Heart right ventricle (tissue), 16 donors: ENCODE measurements at regions not wholly inside any gene's neighbourhood (a gene's known extent, or its start where the extent isn't known, plus 50 kb on each side); places are given as distances from the start of the nearest gene placed in this dataset.

Experiments
- ATAC-seq, 8 donors: fragments of 200-7000 bp; cut with Tn5 transposase; one replicate each; pipeline ENCODE4 v1.9.1; 2020; ENCODE audit warnings: mild to moderate bottlenecking in 8 of 8, moderate library complexity in 8 of 8, moderate number of reproducible peaks in 1 of 8
- DNase-seq, 2 donors: peaks; one replicate each; pipeline ENCODE4 v3.0.0-alpha.2; 2020
- H3K27ac ChIP-seq, 10 donors: fragments of 200-600 bp; sonication (generic) in 2 of 10; one replicate each; pipeline versions ENCODE4 v1.5.0 to v1.8.0; 2020 to 2022; ENCODE audit warnings: mild to moderate bottlenecking in 3 of 10
- H3K27me3 ChIP-seq, 7 donors: fragments of 200-600 bp; one replicate each; pipeline ENCODE4 v1.8.0; 2021 to 2022; ENCODE audit warnings: mild to moderate bottlenecking in 2 of 7
- H3K36me3 ChIP-seq, 9 donors: fragments of 200-600 bp; sonication (generic) in 1 of 9; one replicate each; pipeline versions ENCODE4 v1.5.0 to v1.8.0; 2020 to 2022; ENCODE audit warnings: mild to moderate bottlenecking in 2 of 9
- H3K4me1 ChIP-seq, 9 donors: fragments of 200-600 bp; sonication (generic) in 1 of 9; one replicate each; pipeline versions ENCODE4 v1.5.0 to v1.8.0; 2020 to 2022; ENCODE audit warnings: mild to moderate bottlenecking in 4 of 9
- H3K4me3 ChIP-seq, 10 donors: fragments of 200-600 bp; sonication (generic) in 2 of 10; one replicate each; pipeline versions ENCODE4 v1.5.0 to v1.8.0; 2020 to 2022; ENCODE audit warnings: mild to moderate bottlenecking in 7 of 10, moderate library complexity in 2 of 10
- H3K9me3 ChIP-seq, 11 donors: fragments of 200-600 bp in 10 of 11; sonication (generic) in 2 of 11; one replicate each; pipeline versions ENCODE4 v1.5.0 to v1.8.0; 2013 to 2022; ENCODE audit warnings: mild to moderate bottlenecking in 2 of 11, control low read depth in 1 of 11, moderate library complexity in 1 of 11
- WGBS, 2 donors: extraction: QIAGEN DNeasy Blood & Tissue Kit; methylation state at CpG; one replicate each; pipeline ENCODE4 v1.1.7; 2013; ENCODE audit warnings: inconsistent platforms in 1 of 2; 5-methylcytosine and 5-hydroxymethylcytosine counted together
- intact Hi-C, 10 donors: fragments of 100-400 bp; cut with DNase I; formaldehyde crosslinking; loops; one replicate each; pipeline versions ENCODE4 v1.11.1 to v1.14.2; 2022
- TF ChIP-seq, protein P1 (sequence below), 9 donors: fragments of 200-600 bp; sonication (generic) in 2 of 9; IDR thresholded peaks; one replicate each; pipeline versions ENCODE4 v1.5.0 to v1.8.0; 2021 to 2022; ENCODE audit warnings: antibody characterized with exemption in 9 of 9, mild to moderate bottlenecking in 5 of 9, moderate library complexity in 1 of 9
- donor health status: Arrhythmogenic right ventricular cardiomyopathy.
- donor health status: ischemic (EF 13 %, LVEDD 7.1; RV severe dilation, severe dysfunction).
- donor health status: healthy with polysubstance abuse.
- donor health status: DM: no; HTN: yes; CAD: no.
- donor health status: DM: no; HTN: no; CAD: no.
- donor health status: ischemic (EF 25% LVEDD 6.9; RV normal size, moderate dysfunction).
- donor health status: ischemic (EF 25% LVEDD 5.7; RV mildly dilated, moderate dysfunction).
- donor health status: healthy.
- donor health status: DM: yes; HTN: yes; CAD: no.
- donor health status: Ischemic cardiomyopathy.
- donor health status: ischemic (EF 35%, LVEDD 5.7; RV mildly dilated, moderate dysfunction).
- donor health status: nonischemic (EF 11% LVEDD 7.7; RV severe dilation, severe dysfunction).
- donor health status: DM: yes; HTN: yes; CAD: no.
- donor health status: PGD.
- donor health status: ischemic (EF 29% LVEDD 5.4; RV normal size, mild dysfunction).
- donor health status: nonischemic (EF 23%, LVEDD 6.1; RV moderate dilation, normal function).

DNA sequence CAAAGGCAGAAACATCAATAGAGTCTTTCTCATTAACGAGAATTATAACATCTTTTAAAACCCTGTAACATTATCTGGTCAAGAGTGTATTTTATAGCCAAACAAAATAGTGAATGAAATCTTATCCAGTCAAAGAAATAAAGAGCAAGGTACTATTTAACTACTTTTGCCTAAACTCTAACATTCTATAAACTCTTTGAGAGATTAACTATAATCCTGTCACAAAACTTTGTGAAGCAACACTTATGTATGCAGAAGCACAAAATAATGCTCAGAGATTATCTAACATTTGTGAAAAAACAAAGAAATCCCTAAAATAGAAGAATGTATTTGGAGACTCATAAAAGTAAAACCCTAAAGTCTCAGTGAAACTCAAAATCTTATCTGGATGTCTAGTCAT lies 124.4 kb upstream of the LUZP2 start:
- no peak overlapping the region for H3K27ac ChIP-seq
- DNase-seq (no peak), ATAC-seq (no peak)
- 60 to 80% methylated on average over 1 of the region's 1 CpG for WGBS, 2 donors
- no peaks in the 10 kb centered on the region for H3K36me3 ChIP-seq
- intact Hi-C loops = no loop called here
- H3K4me1 ChIP-seq = no peaks in the 10 kb centered on the region
- no peaks in the 10 kb centered on the region for H3K27me3 ChIP-seq
- no peak overlapping the region for H3K4me3 ChIP-seq
- no peaks in the 10 kb centered on the region for H3K9me3 ChIP-seq
- TF ChIP-seq, protein P1, sequence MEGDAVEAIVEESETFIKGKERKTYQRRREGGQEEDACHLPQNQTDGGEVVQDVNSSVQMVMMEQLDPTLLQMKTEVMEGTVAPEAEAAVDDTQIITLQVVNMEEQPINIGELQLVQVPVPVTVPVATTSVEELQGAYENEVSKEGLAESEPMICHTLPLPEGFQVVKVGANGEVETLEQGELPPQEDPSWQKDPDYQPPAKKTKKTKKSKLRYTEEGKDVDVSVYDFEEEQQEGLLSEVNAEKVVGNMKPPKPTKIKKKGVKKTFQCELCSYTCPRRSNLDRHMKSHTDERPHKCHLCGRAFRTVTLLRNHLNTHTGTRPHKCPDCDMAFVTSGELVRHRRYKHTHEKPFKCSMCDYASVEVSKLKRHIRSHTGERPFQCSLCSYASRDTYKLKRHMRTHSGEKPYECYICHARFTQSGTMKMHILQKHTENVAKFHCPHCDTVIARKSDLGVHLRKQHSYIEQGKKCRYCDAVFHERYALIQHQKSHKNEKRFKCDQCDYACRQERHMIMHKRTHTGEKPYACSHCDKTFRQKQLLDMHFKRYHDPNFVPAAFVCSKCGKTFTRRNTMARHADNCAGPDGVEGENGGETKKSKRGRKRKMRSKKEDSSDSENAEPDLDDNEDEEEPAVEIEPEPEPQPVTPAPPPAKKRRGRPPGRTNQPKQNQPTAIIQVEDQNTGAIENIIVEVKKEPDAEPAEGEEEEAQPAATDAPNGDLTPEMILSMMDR (IDR thresholded peaks at IDR 0.05) = no peak

DNA sequence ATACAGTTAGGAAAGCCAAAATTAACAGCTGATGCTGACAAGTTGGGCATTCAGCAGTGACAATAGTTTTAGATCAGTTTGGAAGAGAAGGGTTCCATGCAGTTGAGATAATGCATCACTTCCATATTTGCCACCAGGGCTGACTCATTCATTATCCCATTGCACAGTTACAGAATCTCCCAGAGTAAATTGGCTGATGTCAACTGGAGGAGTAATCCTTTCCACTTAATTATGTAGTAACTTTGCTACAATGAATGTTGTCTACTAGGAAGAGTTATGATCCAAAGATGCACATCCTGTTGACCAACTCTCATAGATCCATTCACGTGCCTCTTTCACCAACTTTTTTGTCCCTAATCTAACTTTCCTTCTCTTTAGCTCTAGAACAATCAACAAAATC lies 123.3 kb upstream of the LUZP2 start:
- no peak overlapping the region for H3K27ac ChIP-seq
- no peaks in the 10 kb centered on the region for H3K9me3 ChIP-seq
- no peaks in the 10 kb centered on the region for H3K36me3 ChIP-seq
- no peak for ATAC-seq
- WGBS, 2 donors = 69 to 84% methylated on average over 1 of the region's 1 CpG
- no peaks in the 10 kb centered on the region for H3K4me1 ChIP-seq
- intact Hi-C loops = no loop called here
- TF ChIP-seq, protein P1 (IDR thresholded peaks at IDR 0.05) = no peak
- no peak overlapping the region for H3K4me3 ChIP-seq
- no peak for DNase-seq
- H3K27me3 ChIP-seq = no peaks in the 10 kb centered on the region

DNA sequence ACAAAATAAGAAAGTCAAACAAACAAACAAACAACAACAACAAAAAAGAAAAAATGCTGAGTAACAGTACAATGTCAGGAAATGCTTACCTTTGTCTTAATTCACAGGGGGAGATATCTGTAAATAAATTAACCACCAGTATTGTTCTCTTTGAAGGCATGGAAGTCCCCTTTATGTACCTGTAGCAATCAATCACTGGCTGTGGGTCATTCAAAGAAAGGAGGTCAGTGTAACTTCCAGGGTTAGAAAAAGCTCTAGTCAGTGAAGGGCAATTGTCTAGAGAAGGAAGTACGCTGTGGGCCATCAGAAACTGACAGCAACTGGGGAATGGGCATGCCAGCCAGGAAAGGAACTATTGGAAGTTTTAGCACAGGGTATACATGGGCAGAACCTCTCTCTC lies 121.5 kb upstream of the LUZP2 start:
- Histone ChIP-seq H3K27me3 (no peaks in the 10 kb centered on the region), H3K9me3 (no peaks in the 10 kb centered on the region), H3K4me1 (no peaks in the 10 kb centered on the region), H3K4me3 (no peak overlapping the region), H3K27ac (no peak overlapping the region), H3K36me3 (no peaks in the 10 kb centered on the region)
- TF ChIP-seq, protein P1 (IDR thresholded peaks at IDR 0.05) = no peak
- WGBS, 2 donors = 58 to 62% methylated on average over 1 of the region's 1 CpG
- no peak for DNase-seq
- ATAC-seq = no peak
- intact Hi-C loops = no loop called here

DNA sequence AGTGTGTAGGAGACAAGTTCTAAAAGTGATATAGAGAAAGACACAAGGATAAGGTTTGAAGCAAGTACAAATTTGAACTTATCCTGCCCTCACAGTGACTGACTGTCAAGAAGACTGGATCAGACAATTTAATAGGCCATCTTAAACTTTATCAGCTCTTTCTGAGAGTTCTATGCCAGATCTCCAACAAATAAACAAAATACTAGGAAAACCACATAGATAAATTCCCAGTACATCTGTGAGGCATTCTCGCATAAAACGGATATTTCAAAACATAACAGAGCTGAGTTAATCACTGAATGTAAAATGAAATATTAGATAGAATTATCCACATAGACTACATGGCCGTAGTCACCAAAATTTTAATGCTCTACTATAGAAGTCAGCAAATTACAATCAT lies 120.9 kb upstream of the LUZP2 start:
- H3K4me3 ChIP-seq = no peak overlapping the region
- no peak for ATAC-seq
- no peaks in the 10 kb centered on the region for H3K36me3 ChIP-seq
- H3K4me1 ChIP-seq = no peaks in the 10 kb centered on the region
- TF ChIP-seq, protein P1 (IDR thresholded peaks at IDR 0.05) = no peak
- DNase-seq = no peak
- no peak overlapping the region for H3K27ac ChIP-seq
- intact Hi-C loops = no loop called here
- no peaks in the 10 kb centered on the region for H3K27me3 ChIP-seq
- WGBS, 2 donors = 67 to 69% methylated on average over 3 of the region's 3 CpGs
- no peaks in the 10 kb centered on the region for H3K9me3 ChIP-seq

DNA sequence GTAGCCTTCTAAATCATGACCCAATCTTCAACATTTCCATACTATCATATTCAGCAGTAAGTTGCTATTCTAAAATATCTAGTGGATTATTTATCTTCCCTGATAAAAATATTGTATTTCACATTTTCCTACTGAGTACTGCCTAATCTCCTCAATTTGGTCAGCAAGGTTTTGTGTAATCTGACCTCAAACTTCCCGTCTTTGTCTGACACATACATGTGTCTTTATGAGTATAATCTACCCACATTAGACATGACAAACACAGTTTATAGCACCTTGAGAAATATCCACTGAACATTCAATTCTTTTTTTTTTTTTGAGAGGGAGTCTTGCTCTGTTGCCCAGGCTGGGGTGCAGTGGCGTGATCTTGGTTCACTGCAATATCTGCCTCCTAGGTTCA lies 113.7 kb upstream of the LUZP2 start:
- intact Hi-C loops = no loop called here
- no peak overlapping the region for H3K27ac ChIP-seq
- H3K4me1 ChIP-seq = no peaks in the 10 kb centered on the region
- no peaks in the 10 kb centered on the region for H3K36me3 ChIP-seq
- 80 to 84% methylated on average over 2 of the region's 2 CpGs for WGBS, 2 donors
- TF ChIP-seq, protein P1 (IDR thresholded peaks at IDR 0.05) = no peak
- no peaks in the 10 kb centered on the region for H3K27me3 ChIP-seq
- no peaks in the 10 kb centered on the region for H3K9me3 ChIP-seq
- no peak overlapping the region for H3K4me3 ChIP-seq
- no peak for ATAC-seq
- no peak for DNase-seq
